WI38 (cell line): ENCODE measurements at regions not wholly inside any gene's neighbourhood (a gene's known extent, or its start where the extent isn't known, plus 50 kb on each side); places are given as distances from the start of the nearest gene placed in this dataset.

Experiments used
- H3K4me3 ChIP-seq: 2 replicates; pipeline ENCODE4 v1.5.1; 2011; ENCODE audit warnings: low read depth, mild to moderate bottlenecking, control low read depth, low read length
- CTCF ChIP-seq: IDR thresholded peaks from 2 replicates; pipeline ENCODE4 v1.5.1; 2012; ENCODE audit warnings: low read depth, mild to moderate bottlenecking, control low read depth, low read length

GRCh38 chr6:139623372-139623771 lies 248.9 kb upstream of the CITED2 start:
- TF ChIP-seq CTCF = no peak
- no peak overlapping the region for H3K4me3 ChIP-seq

GRCh38 chr6:139613496-139613895 lies 239.0 kb upstream of the CITED2 start:
- no peak overlapping the region for H3K4me3 ChIP-seq
- TF ChIP-seq CTCF = no peak

- no peak overlapping the region for H3K4me3 ChIP-seq
- TF ChIP-seq CTCF = no peak
Measured at GRCh38 chr6:139612135-139612465, 237.7 kb upstream of the CITED2 start.

- H3K4me3 ChIP-seq = no peak overlapping the region
- no peak for TF ChIP-seq CTCF
Measured at GRCh38 chr6:139611327-139612134, 237.1 kb upstream of the CITED2 start.

- TF ChIP-seq CTCF = no peak
Measured at GRCh38 chr6:139608466-139609261, 234.2 kb upstream of the CITED2 start.

GRCh38 chr6:139605350-139605749 lies 230.9 kb upstream of the CITED2 start:
- H3K4me3 ChIP-seq = no peak overlapping the region
- TF ChIP-seq CTCF = no peak

More at GRCh38 chr6:139608466-139609261, 234.2 kb upstream of the CITED2 start:
- no peak overlapping the region for H3K4me3 ChIP-seq

- TF ChIP-seq CTCF = no peak
- H3K4me3 ChIP-seq = no peak overlapping the region
Measured at GRCh38 chr6:139603581-139603980, 229.1 kb upstream of the CITED2 start.
